ENCODE measurements at regions not wholly inside any gene's neighbourhood (a gene's known extent, or its start where the extent isn't known, plus 50 kb on each side); places are given as distances from the start of the nearest gene placed in this dataset.

DNA sequence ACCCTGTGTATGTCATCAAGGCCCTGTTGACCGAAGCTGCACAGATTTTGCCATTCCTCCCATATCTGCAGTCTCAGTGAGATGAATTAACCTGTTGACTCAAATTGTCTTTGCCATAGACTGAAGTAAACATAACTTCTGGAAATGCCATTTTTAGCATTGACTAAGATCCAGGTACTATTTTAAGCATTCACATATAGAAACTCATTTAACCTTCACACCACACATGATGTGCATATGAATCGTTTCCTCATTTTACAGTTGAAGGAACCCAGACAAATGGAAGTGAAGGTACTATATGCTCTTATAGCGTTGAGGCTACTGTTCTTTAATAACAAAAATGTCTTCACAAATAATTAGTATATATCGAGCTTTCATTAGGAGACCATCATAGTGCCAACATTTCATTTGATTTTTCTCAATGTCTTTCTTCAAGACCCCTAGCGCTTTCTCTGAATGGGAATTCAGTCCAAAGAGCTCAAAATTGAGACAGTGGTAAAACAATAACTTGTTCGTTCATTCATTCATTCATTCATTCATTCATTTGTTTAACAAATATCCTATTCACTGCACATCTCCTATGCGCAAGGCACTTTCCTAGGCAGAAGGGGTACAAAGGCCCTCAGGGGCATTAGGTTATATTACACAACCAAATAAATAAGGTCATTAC is 444.7 kb downstream of the ADGRL2 start:
- Histone ChIP-seq H3K4me1 (ENCODE audit: control insufficient read depth in 5 of 5, insufficient read depth in 5 of 5, low read length in 5 of 5) (no peaks in the 10 kb centered on the region), H3K27ac (ENCODE audit: low read depth, low read length) (no peak overlapping the region), H3K9me3 (ENCODE audit: control insufficient read depth in 5 of 5, low read length in 5 of 5) (peaks cover 2 to 5% (median 5%) of the 10 kb centered on the region in 5 donors), H3K27me3 (ENCODE audit: control insufficient read depth in 5 of 5, insufficient read depth in 4 of 5, low read length in 5 of 5) (no peaks in the 10 kb centered on the region), H3K36me3 (ENCODE audit: control insufficient read depth in 5 of 5, insufficient read depth in 5 of 5, low read length in 5 of 5) (no peaks in the 10 kb centered on the region), H3K4me3 (ENCODE audit: low read depth in 1 of 5, low read length in 5 of 5) (no peak overlapping the region), H3K9ac (ENCODE audit: low read length in 5 of 5) (no peak overlapping the region)

DNA sequence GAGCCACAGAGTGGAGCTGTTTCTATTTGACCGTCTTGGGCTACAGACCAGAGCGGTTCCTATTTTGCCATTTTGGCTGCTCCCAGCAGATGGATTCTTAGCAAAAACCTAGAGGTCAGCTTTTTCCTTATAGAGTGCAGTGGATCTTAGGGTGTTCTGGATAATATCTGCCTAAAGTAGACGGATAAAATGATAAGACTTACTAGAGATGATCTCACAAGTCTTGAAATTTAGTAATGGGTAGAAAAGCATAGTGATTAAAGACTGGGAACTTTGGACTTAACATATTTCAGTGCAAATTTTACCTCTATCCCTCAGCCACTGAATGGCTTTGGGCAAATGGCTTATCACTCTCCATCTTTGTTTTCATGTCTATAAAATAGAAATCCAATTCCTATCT is 439.8 kb downstream of the ADGRL2 start:
- Histone ChIP-seq H3K9ac (ENCODE audit: low read length in 5 of 5) (no peak overlapping the region), H3K27me3 (ENCODE audit: control insufficient read depth in 5 of 5, insufficient read depth in 4 of 5, low read length in 5 of 5) (no peaks in the 10 kb centered on the region), H3K36me3 (ENCODE audit: control insufficient read depth in 5 of 5, insufficient read depth in 5 of 5, low read length in 5 of 5) (no peaks in the 10 kb centered on the region), H3K4me3 (ENCODE audit: low read depth in 1 of 5, low read length in 5 of 5) (no peak overlapping the region), H3K4me1 (ENCODE audit: control insufficient read depth in 5 of 5, insufficient read depth in 5 of 5, low read length in 5 of 5) (peaks cover 0 to 3% (median 0%) of the 10 kb centered on the region in 5 donors), H3K27ac (ENCODE audit: low read depth, low read length) (no peak overlapping the region), H3K9me3 (ENCODE audit: control insufficient read depth in 5 of 5, low read length in 5 of 5) (peaks cover 2 to 7% (median 5%) of the 10 kb centered on the region in 5 donors)

DNA sequence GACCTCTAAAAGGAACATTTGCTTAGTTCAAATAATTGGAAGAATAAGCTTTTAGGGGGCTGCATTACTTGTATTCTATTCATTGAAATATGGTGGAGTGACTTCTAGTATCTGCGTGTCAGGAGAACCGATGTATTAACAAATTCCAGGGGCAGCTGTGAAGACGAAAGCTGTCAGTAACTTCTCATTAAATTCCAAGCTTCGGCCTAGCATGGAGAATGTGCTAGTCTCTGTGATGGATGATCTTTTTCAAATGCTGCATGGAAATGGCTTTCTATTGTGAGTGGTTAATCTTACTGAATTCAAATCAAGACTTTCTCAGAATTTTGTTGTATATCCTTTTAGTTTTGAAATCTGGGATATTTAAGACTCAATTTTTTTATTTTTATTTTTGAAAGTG is 429.9 kb downstream of the ADGRL2 start:
- Histone ChIP-seq H3K4me1 (ENCODE audit: control insufficient read depth in 5 of 5, insufficient read depth in 5 of 5, low read length in 5 of 5) (peaks cover 0 to 25% (median 17%) of the 10 kb centered on the region in 5 donors), H3K4me3 (ENCODE audit: low read depth in 1 of 5, low read length in 5 of 5) (no peak overlapping the region), H3K9me3 (ENCODE audit: control insufficient read depth in 5 of 5, low read length in 5 of 5) (no peaks in the 10 kb centered on the region), H3K9ac (ENCODE audit: low read length in 5 of 5) (no peak overlapping the region), H3K36me3 (ENCODE audit: control insufficient read depth in 5 of 5, insufficient read depth in 5 of 5, low read length in 5 of 5) (no peaks in the 10 kb centered on the region), H3K27me3 (ENCODE audit: control insufficient read depth in 5 of 5, insufficient read depth in 4 of 5, low read length in 5 of 5) (no peaks in the 10 kb centered on the region), H3K27ac (ENCODE audit: low read depth, low read length) (no peak overlapping the region)

DNA sequence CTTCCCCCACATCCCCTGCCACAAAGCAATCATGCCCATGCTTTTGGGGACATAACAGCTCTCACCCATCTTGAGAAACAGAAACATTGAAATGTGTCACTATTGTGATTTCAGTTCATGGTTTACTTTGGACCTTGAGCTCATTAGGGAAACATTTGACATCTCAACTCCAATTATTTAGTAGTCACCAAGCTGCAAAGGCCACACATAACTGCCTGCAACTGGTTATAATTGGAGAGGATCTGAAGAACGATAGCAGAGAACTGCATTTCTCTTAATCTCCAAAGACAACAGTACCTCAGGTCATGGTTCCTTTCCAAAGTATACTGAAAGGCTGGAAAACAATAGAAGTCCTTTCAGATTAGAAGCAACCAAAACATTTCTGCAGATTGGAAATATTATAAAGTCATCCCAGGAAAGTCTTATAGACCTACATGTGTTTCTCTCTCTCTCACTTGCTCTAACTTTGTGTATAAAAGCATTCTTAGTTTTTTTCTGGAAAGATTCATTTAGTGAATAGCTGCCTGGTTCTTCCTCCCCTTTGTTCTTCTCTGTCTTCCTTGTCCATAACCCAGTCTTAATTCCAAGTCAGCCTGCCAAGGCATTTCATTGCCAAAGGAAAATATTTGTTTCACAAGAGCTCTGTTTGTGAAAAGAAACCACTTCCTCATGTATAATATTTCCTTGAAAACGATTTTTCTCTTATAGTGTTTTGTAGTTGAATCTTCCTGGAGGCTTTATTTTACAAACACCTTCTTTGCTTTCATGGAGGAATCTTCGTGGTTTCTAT is 426.8 kb downstream of the ADGRL2 start:
- H3K9ac ChIP-seq (ENCODE audit: low read length in 5 of 5), result no peak overlapping the region
- peaks cover 0 to 33% (median 24%) of the 10 kb centered on the region in 5 donors for H3K4me1 ChIP-seq (ENCODE audit: control insufficient read depth in 5 of 5, insufficient read depth in 5 of 5, low read length in 5 of 5)
- no peak overlapping the region for H3K4me3 ChIP-seq (ENCODE audit: low read depth in 1 of 5, low read length in 5 of 5)
- H3K27ac ChIP-seq (ENCODE audit: low read depth, low read length), result peak overlapping the region; percentile 2
- H3K36me3 ChIP-seq (ENCODE audit: control insufficient read depth in 5 of 5, insufficient read depth in 5 of 5, low read length in 5 of 5), result no peaks in the 10 kb centered on the region
- H3K9me3 ChIP-seq (ENCODE audit: control insufficient read depth in 5 of 5, low read length in 5 of 5), result no peaks in the 10 kb centered on the region
- H3K27me3 ChIP-seq (ENCODE audit: control insufficient read depth in 5 of 5, insufficient read depth in 4 of 5, low read length in 5 of 5), result no peaks in the 10 kb centered on the region

DNA sequence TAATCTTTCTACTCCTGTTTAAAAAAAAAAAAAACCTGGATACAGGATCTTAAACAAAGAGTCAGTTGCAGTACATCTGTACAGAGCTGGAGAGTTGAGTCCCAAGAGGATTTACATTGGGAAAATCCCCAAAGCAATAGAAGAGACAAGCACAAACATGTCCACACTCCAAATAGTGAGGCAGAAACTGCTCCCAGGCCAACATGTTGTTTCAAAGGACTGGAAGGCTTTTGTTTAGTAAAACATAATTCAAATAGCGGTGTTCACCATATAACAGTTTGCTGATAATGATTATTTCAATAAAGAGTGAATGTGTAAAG is 425.4 kb downstream of the ADGRL2 start:
- Histone ChIP-seq H3K9ac (ENCODE audit: low read length in 5 of 5) (no peak overlapping the region), H3K27me3 (ENCODE audit: control insufficient read depth in 5 of 5, insufficient read depth in 4 of 5, low read length in 5 of 5) (no peaks in the 10 kb centered on the region), H3K9me3 (ENCODE audit: control insufficient read depth in 5 of 5, low read length in 5 of 5) (no peaks in the 10 kb centered on the region), H3K36me3 (ENCODE audit: control insufficient read depth in 5 of 5, insufficient read depth in 5 of 5, low read length in 5 of 5) (no peaks in the 10 kb centered on the region), H3K27ac (ENCODE audit: low read depth, low read length) (peak overlapping the region; percentile 89), H3K4me3 (ENCODE audit: low read depth in 1 of 5, low read length in 5 of 5) (no peak overlapping the region), H3K4me1 (ENCODE audit: control insufficient read depth in 5 of 5, insufficient read depth in 5 of 5, low read length in 5 of 5) (peaks cover 0 to 33% (median 24%) of the 10 kb centered on the region in 5 donors)

DNA sequence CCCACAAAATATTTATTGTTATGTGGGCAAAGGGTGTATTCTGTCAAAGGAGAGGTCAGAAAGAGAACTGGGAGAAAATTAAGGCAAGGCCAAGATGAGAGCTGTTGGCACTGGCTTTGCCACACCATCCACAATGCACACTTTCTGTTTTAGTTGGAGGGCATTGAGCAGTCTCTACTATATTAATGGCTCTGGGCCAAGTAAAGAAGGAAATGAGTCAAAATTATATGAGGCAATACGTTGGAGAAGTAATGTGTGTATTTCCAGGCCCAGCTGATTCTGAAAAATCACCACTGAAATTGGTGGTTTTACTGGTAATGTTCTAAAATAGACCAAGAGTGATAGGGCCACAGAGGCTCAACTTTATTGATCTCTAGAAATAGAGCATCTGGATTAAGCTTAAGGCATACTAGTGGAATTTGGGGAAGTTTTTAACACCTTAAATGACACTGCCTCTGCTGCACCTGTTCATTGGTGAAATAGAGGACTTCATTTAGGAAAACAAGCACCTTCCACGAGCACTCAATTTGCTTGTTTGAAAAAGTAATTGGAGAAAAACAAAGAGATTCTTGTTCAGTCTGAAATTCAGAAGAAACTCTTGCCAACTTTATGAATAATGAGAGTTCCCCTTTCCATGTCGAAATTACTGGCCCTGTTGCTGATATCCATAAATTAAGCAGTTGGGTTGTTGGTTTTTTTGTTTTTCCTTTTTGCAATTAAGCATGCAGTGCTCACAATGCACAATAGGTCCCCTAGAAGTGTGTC is 424.9 kb downstream of the ADGRL2 start:
- Histone ChIP-seq H3K27me3 (ENCODE audit: control insufficient read depth in 5 of 5, insufficient read depth in 4 of 5, low read length in 5 of 5) (no peaks in the 10 kb centered on the region), H3K4me1 (ENCODE audit: control insufficient read depth in 5 of 5, insufficient read depth in 5 of 5, low read length in 5 of 5) (peaks cover 0 to 33% (median 24%) of the 10 kb centered on the region in 5 donors), H3K9me3 (ENCODE audit: control insufficient read depth in 5 of 5, low read length in 5 of 5) (no peaks in the 10 kb centered on the region), H3K36me3 (ENCODE audit: control insufficient read depth in 5 of 5, insufficient read depth in 5 of 5, low read length in 5 of 5) (no peaks in the 10 kb centered on the region), H3K9ac (ENCODE audit: low read length in 5 of 5) (peak overlapping the region in 1 of 5 donors; percentile 9), H3K27ac (ENCODE audit: low read depth, low read length) (peak overlapping the region; percentile 89), H3K4me3 (ENCODE audit: low read depth in 1 of 5, low read length in 5 of 5) (no peak overlapping the region)

DNA sequence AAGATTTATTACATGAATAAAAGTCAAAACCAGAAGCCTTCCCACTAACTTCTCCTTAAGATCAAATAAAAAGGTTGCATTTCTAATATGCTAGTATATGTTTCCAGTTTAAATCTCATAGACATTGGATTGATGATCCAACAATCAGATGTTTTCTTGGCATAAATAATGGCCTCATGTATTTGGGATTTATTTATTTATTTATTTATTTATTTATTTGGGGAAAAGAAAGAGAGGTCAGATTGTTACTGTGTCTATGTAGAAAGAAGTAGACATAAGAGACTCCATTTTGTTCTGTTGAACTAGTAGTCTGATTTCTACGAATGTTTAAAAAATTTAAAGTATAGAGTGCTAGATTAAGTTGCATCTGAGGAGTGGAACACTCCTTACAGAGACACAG is 422.4 kb downstream of the ADGRL2 start:
- no peaks in the 10 kb centered on the region for H3K36me3 ChIP-seq (ENCODE audit: control insufficient read depth in 5 of 5, insufficient read depth in 5 of 5, low read length in 5 of 5)
- H3K27me3 ChIP-seq (ENCODE audit: control insufficient read depth in 5 of 5, insufficient read depth in 4 of 5, low read length in 5 of 5), result no peaks in the 10 kb centered on the region
- H3K27ac ChIP-seq (ENCODE audit: low read depth, low read length), result no peak overlapping the region
- H3K9me3 ChIP-seq (ENCODE audit: control insufficient read depth in 5 of 5, low read length in 5 of 5), result no peaks in the 10 kb centered on the region
- no peak overlapping the region for H3K4me3 ChIP-seq (ENCODE audit: low read depth in 1 of 5, low read length in 5 of 5)
- peaks cover 0 to 31% (median 24%) of the 10 kb centered on the region in 5 donors for H3K4me1 ChIP-seq (ENCODE audit: control insufficient read depth in 5 of 5, insufficient read depth in 5 of 5, low read length in 5 of 5)
- no peak overlapping the region for H3K9ac ChIP-seq (ENCODE audit: low read length in 5 of 5)

DNA sequence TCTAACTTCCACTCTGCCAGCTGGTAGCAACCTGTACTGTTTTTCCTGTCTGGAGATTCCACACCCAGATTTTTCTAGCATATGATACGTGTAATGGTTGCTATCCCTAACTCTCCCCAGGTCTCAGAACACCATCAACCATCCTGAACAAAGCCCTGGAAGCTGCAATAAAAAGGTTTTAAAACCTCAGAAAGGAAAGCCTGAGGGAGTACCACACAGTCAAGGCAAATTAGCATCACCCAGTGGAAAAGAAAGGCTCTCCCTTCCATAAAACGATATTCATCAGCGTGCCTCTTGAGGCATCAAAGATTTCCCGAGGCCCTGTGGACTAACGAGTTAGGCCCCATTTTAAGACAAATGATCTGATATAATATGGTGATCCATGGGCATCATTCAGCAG is 421.0 kb downstream of the ADGRL2 start:
- no peaks in the 10 kb centered on the region for H3K36me3 ChIP-seq (ENCODE audit: control insufficient read depth in 5 of 5, insufficient read depth in 5 of 5, low read length in 5 of 5)
- H3K9ac ChIP-seq (ENCODE audit: low read length in 5 of 5), result no peak overlapping the region
- no peaks in the 10 kb centered on the region for H3K9me3 ChIP-seq (ENCODE audit: control insufficient read depth in 5 of 5, low read length in 5 of 5)
- no peaks in the 10 kb centered on the region for H3K27me3 ChIP-seq (ENCODE audit: control insufficient read depth in 5 of 5, insufficient read depth in 4 of 5, low read length in 5 of 5)
- no peak overlapping the region for H3K4me3 ChIP-seq (ENCODE audit: low read depth in 1 of 5, low read length in 5 of 5)
- H3K27ac ChIP-seq (ENCODE audit: low read depth, low read length), result no peak overlapping the region
- H3K4me1 ChIP-seq (ENCODE audit: control insufficient read depth in 5 of 5, insufficient read depth in 5 of 5, low read length in 5 of 5), result peaks cover 0 to 19% (median 16%) of the 10 kb centered on the region in 5 donors

DNA sequence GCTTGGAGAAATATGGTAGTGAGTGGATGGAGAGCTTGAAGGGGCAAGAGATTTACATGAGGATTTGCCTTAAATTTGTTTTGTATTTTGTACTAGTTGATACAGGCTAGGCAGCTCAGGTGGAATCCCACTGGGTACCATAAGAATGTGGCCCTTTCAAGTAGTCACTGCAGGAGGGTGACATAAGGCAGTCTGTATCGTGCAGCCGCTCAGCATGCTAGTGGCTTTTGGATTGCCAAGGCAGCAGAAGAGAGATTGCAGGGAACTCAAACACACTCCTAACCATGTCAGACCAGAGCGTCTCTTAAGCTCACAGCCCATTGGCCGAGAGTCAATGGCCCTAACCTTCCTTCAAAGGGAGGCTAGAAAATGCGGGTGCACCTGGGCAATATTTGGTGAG is 420.0 kb downstream of the ADGRL2 start:
- no peak overlapping the region for H3K9ac ChIP-seq (ENCODE audit: low read length in 5 of 5)
- H3K4me1 ChIP-seq (ENCODE audit: control insufficient read depth in 5 of 5, insufficient read depth in 5 of 5, low read length in 5 of 5), result peaks cover 0 to 10% (median 8%) of the 10 kb centered on the region in 5 donors
- no peaks in the 10 kb centered on the region for H3K9me3 ChIP-seq (ENCODE audit: control insufficient read depth in 5 of 5, low read length in 5 of 5)
- H3K27me3 ChIP-seq (ENCODE audit: control insufficient read depth in 5 of 5, insufficient read depth in 4 of 5, low read length in 5 of 5), result no peaks in the 10 kb centered on the region
- H3K27ac ChIP-seq (ENCODE audit: low read depth, low read length), result no peak overlapping the region
- H3K36me3 ChIP-seq (ENCODE audit: control insufficient read depth in 5 of 5, insufficient read depth in 5 of 5, low read length in 5 of 5), result no peaks in the 10 kb centered on the region
- no peak overlapping the region for H3K4me3 ChIP-seq (ENCODE audit: low read depth in 1 of 5, low read length in 5 of 5)

DNA sequence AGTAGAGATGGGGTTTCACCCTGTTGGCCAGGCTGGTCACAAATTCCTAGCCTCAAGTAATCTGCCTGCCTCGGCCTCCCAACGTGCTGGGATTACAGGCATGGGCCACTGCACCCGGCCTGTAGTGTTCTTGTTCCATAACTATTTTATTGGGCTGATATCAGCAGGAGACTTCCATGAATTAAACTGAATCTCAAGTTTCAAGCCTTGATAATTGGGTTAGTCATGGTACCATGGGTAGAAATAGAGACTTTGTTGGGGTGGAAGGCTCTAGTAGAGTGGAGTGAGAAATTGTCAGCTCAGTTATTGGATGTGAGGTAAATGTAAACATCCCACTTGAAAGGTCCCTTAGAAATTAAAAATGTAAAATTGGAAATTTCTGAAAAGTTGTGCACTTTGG is 419.1 kb downstream of the ADGRL2 start:
- Histone ChIP-seq H3K27ac (ENCODE audit: low read depth, low read length) (no peak overlapping the region), H3K4me1 (ENCODE audit: control insufficient read depth in 5 of 5, insufficient read depth in 5 of 5, low read length in 5 of 5) (peaks cover 0 to under 1% (median 0%) of the 10 kb centered on the region in 5 donors), H3K27me3 (ENCODE audit: control insufficient read depth in 5 of 5, insufficient read depth in 4 of 5, low read length in 5 of 5) (no peaks in the 10 kb centered on the region), H3K9me3 (ENCODE audit: control insufficient read depth in 5 of 5, low read length in 5 of 5) (no peaks in the 10 kb centered on the region), H3K36me3 (ENCODE audit: control insufficient read depth in 5 of 5, insufficient read depth in 5 of 5, low read length in 5 of 5) (no peaks in the 10 kb centered on the region), H3K4me3 (ENCODE audit: low read depth in 1 of 5, low read length in 5 of 5) (no peak overlapping the region), H3K9ac (ENCODE audit: low read length in 5 of 5) (no peak overlapping the region)

All from subcutaneous abdominal adipose tissue (tissue), 5 donors.